H4 (cell line): ENCODE measurements at regions not wholly inside any gene's neighbourhood (a gene's known extent, or its start where the extent isn't known, plus 50 kb on each side); places are given as distances from the start of the nearest gene placed in this dataset.
"Not testable (repeated sequence)": the region's sequence is repeated elsewhere in the genome, so short reads cannot be mapped to it uniquely, and the experiment has no call there.

Source experiments
- DNase-seq: peaks from one replicate; pipeline ENCODE4 v3.0.0-alpha.2; 2015; ENCODE audit warnings: low spot score

DNA sequence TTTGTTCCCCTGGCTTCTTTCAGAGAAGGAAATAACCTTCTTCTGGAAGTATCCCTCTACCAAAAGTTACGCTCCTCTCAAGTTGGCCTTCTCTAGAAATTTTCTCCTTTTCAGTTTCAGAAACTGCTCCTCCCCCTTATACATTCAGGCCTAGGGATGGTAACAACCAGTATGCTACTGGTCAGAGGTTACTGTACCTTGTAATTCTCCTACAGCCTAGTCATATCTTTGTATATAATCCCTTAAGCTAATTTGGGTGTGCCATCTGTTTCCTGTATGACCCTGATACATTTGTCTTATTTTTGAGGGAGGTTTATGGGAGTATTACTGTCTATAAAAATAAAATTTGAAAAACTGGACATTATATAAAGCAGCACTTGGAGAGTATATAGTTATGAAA is 98.0 kb upstream of the NOTCH2NLA start:
- not testable (repeated sequence) for DNase-seq

DNA sequence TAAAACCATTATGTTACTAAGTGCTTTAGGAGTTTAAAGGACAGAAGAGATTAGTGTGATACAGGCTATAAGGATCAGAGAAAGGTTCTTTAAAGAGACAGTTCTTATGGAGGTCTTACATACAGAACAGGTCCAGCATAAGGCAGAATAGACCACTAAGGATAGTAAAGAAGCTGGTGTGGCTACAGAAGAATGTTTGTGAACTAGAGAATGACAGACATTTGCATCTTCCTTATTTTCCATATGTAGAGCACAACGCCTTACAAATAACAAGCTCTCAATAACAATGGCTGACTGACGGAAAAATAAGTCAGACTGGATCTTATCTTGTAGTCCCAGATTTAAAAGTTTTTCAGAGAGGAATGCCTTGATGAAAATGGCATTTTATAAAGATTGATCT is 95.6 kb upstream of the NOTCH2NLA start:
- not testable (repeated sequence) for DNase-seq

DNA sequence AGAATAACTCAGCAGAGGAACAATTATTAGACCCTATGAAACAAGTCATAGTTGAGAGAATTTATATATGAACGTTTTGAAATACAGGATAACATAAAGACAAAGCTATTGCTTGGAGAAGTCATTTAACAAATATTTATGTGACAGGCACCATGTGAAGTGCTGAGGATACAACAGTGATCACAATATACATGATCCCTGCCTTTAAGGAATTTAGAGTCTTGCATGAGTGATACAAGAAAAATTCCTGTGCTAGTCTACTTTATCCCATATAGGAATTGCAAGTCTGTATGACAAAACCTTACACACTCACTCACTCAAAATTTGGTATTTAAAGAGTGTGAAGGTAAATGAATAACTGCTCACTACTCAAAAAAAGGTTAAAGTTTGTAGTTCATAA is 94.5 kb upstream of the NOTCH2NLA start:
- DNase-seq = not testable (repeated sequence)

DNA sequence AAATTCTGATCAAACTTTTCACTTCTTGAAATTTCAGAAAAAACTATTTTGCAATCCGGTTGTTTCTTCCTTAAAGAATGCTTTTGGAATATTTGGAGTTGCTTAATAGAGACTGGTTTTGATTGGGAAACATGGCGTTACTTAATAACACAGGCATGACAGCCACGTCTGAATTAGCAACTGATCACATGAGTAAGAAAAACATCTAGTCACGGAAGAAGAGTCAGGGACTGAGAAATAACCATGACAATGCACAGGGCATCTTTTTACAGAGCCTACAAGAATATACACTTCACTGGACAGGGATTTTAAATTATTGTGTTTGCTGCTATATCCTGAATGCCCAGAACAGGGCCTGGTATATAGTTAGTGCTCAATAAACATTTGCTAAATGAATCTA is 94.1 kb upstream of the NOTCH2NLA start:
- not testable (repeated sequence) for DNase-seq

DNA sequence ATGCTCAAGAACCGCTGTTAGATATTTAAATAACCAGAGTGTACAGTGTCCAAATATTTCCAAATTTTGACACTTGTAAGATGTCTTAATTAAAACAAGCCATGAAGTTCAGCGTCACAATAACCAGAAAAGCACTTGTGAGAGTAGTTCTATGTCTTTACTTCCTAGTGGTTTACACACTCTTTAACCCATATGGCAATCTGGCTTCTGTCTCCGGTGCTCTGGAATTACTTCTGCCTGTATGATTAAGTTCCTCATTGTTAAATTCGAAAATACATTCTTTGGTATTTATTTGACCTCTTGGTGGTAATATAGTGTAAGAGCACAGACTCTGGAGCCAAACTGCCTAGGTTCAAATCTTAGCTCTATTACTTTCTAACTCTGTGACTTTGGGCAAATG is 89.9 kb upstream of the NOTCH2NLA start:
- DNase-seq = not testable (repeated sequence)

DNA sequence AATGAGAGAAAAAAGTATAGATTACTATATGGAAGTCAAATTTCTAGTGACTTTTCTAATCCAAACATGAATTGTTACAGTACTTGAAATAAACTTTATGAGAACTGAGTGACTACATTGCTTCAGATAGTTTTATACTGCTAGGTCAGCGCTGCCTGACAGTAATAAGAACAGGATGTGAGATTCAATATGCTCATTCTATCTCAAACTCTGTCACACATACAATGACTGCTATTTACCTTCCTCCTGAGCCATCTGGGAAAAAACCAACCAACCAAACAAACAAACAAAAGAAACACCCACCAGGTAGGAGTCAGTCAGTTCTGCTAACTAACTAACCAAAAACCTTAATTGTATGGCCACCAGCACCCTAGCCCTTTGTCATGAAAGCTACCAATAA is 89.0 kb upstream of the NOTCH2NLA start:
- DNase-seq = not testable (repeated sequence)

DNA sequence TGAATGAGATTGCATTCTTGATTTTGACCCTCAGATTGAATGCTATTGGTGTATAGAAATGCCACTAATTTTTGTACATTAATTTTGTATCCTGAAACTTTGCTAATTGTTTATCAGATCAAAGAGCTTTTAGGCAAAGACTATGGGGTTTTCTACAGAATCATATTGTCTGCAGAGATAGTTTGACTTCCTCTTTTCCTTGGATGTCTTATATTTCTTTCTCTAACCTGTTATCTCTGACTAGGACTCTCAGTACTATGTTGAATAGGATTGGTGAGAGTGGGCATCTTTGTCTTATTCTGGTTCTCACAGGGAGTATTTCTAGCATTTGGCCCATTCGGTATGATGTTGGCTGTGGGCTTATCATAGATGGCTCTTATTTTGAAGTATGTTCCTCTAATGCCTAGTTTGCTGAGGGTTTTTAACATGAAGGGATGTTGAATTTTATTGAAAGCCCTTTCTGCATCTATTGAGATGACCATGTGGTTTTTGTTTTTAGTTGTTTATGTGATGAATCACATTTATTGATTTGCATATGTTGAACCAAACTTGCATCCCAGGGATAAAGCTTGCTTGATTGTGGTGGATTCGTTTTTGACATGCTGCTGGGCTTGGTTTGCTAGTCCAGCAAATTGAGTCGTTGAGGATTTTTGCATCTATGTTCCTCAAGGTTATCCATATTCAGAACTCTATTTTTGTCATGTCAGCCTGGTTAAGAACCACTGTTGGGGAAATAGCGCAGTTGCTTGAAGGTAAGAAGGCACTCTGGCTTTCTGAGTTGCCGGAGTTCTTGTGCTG is 85.8 kb upstream of the NOTCH2NLA start:
- not testable (repeated sequence) for DNase-seq

DNA sequence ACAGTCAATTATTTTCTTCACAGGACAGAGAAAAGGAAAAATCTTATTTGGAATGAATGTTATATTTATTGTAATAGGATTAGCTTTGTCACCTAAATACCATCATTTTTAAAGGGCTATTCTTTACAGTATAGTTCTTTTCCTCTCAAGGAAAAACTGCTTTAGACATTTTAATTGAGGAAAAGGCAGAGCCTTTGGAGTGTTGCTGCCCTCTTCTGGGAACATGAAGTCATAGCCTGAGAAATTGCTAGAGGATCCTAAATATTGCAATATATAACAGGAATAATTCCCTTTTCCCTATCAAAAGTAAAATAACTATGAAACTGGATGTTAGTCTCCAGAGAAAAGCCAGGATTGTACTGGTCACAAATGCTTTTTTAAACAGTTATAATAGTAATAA is 81.8 kb upstream of the NOTCH2NLA start:
- not testable (repeated sequence) for DNase-seq

DNA sequence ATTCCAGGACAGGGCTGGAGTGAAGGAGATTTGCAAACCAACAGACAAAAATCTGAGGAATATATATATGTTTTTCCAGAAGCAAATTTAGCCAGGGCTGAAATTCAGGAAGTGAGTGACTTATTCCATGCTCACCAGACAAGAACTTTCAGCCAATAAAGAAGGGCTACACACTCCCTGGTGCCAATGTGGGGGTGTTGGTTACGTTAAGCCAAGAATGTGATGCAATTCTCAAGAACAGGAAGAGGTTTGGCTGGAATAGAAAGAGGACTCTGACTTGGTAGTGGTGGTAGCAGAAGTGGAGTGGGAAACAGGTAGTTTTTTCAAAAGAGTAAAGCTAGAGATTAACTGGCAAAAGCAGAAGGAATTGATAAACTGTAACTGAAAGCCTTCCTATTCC is 80.6 kb upstream of the NOTCH2NLA start:
- DNase-seq = not testable (repeated sequence)

DNA sequence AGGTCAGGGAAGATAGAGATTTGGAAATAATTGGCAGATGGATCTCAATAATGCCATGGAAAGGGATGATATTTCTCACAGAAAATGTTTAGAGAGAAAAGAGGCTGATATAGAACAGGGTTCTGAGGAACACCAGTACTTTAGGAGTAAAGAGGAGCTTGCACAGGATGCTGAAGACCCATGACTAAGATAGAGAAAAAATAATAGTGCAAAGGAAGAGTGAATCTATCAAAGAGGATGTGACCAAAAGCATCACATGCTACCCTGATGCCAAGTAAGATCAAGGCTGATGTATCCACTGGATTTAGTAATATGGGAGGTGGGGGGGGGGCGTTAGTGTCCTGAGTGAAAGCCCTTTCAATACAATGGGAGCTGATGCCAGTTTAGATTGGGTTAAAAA is 80.1 kb upstream of the NOTCH2NLA start:
- DNase-seq = not testable (repeated sequence)

DNA sequence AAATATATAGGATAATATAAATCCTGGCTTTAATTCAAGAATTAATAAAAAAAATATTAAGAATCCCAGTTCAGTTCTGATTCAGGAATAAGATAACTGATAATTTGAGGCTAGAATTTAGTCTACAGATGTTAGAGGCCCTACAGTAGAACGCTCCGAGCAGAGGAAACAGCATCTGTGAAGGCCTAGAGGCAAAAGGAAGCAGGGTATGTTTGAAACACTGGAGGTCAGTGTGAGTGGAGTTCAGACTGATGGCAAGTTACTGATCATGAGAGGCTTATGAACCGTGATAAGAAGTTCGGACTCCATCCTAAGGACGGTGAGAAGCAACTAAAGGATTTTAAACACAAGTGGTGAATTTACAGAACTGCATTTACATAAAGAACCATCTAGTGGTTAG is 79.3 kb upstream of the NOTCH2NLA start:
- DNase-seq = not testable (repeated sequence)

DNA sequence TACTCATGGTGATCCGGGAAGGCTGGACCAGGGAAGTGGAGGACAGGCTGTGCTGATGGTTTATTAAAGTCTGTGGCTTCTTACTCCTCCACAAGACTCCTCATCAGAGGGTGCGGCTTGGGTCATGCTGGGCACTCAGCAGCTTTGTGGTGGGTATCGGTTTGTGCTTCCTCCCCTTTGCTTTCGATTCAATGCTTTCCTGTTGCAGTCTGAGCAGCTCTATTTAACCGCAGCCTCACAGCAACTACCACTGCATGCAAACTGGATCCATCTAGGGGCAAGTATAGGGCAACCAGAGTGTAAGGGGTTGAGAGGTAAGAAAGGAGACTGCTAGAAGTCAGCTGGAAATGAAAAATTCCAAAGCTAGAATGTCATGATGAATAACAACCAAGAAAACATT is 78.8 kb upstream of the NOTCH2NLA start:
- DNase-seq = not testable (repeated sequence)

DNA sequence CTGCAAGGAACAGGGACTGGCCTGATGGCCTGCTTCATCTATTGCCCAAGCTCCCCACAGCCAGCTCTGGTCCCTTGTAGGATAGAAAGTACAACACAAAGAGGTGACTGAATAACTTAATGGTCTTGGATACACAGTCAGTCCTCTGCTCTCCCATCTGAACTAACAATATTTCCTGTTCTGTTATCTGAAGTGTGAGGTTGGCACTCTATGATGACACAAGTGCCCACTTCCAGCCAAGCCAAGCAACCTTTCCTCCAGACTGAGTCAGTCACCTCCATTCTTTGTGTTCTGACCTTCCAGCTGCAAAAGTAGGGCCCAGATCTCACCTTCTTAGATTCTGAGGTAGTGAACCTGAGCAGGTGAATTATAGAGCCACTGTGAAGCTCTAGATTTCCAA is 77.8 kb upstream of the NOTCH2NLA start:
- DNase-seq = not testable (repeated sequence)

DNA sequence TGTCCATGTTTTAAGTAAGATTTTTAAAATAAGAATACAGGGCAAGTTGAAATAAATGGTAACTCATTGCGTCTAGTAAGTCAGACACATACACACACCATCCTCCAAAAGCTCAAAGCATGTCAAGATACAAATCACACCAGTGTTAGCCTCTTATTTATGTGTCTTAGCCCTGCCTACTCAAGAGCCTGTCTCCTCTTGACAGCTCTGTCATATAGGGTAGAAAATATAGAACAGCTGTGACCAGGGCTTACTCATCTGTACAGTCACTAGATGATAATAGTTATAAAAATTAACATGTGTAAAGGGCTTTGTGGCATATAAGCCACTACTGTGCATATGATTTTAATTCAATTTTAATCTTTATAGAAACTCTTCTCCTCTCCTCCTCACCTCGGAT is 76.6 kb upstream of the NOTCH2NLA start:
- DNase-seq = not testable (repeated sequence)

DNA sequence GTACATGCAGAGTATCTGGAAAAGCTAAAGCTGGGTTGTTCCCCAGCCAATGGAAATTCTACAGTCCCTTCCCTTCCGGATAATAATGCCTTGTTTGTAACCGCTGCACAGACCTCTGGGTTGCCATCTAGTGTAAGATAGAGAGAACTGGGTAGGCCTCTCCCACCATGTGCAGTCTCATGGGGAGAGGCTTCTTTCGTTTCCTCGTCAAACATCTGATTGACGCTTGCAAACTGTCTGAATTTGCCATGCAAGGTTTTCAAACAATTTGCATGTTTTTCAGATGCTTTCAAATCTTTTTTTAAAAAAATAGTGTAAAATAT is 69.7 kb upstream of the NOTCH2NLA start:
- DNase-seq = not testable (repeated sequence)

DNA sequence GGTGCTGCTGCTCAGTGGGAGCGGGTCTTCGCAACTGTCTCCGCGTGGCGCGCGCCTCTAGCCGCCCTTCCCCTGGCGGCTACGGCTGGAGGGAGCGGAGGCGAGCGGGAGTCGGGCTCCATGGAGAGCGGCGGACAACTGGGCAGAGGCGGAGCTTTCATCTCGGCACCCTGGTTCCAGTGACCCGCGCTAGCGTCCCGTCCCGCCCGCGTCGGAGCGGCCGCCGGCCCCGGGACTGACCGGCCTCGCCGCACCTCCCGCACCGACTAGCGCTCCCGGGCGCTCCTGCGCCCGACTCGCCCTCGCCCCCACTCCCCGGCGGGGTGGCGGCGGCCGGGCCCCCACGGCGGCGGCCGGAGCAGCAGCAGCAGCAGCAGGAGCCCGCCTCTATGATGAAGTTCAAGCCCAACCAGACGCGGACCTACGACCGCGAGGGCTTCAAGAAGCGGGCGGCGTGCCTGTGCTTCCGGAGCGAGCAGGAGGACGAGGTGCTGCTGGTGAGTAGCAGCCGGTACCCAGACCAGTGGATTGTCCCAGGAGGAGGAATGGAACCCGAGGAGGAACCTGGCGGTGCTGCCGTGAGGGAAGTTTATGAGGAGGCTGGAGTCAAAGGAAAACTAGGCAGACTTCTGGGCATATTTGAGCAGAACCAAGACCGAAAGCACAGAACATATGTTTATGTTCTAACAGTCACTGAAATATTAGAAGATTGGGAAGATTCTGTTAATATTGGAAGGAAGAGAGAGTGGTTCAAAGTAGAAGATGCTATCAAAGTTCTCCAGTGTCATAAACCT is 69.2 kb upstream of the NOTCH2NLA start:
- DNase-seq = not testable (repeated sequence)

DNA sequence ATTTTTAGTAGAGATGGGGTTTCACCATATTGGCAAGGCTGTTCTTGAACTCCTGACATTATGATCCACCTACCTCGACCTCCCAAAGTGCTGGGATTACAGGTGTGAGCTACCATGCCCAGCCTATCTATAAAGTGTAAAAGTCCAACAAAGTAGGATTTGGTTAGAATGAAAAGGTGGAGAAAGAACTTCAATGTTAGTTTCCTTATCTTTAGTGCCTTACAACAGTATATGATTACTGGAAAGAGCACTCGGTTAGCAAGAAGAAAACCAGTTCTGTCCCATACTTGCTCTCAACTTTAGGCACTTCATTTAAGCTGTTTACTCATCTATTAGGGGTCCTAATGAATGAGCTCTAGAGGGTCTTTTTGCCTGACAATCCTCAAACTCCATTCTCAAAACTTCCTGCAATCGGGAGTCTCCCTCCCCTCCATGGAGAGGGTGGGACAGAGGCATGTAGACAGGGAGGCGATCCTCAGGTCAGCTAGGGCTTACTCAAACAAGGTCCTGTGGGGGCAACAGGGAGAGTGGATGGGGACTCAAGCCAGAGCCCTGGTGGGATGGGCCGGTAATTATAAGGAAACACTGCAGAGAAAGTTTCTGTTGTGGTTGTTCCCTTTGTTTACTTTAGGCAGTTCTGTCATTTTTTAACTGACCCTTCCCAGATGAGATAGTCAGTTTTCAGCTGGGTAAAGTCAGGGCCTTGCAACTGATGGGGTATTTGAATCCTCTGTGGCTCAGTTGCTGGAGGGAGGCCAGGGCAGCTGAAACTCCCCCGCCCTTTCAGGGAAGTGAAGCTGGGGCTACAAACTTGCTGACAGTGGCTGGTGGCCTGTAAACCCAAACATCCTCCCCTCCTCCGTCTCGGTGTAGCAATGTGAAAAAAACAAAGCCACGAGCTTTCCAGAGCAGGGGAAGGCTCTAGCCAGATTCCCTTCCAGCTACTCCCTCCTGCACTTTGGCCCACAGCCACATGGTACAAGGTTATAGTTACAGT is 64.4 kb upstream of the NOTCH2NLA start:
- not testable (repeated sequence) for DNase-seq

DNA sequence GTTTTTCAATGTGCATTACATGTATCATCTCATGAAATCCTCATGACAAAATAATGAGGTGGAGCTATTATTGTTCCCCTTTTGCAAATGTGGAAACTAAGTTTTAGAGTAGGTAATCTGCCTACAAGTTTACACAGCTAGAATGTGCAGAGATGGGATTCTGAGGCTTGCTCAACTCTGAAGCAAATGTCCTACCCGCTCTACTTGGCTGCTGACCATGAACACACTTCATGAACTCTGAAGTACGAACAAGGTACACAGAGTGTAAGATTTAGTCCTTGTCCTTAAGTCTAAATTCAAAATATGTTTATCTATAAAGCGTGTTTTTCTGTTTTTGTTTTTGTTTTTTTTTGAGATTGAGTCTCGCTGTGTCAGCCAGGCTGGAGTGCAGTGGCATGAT is 63.6 kb upstream of the NOTCH2NLA start:
- DNase-seq = not testable (repeated sequence)

DNA sequence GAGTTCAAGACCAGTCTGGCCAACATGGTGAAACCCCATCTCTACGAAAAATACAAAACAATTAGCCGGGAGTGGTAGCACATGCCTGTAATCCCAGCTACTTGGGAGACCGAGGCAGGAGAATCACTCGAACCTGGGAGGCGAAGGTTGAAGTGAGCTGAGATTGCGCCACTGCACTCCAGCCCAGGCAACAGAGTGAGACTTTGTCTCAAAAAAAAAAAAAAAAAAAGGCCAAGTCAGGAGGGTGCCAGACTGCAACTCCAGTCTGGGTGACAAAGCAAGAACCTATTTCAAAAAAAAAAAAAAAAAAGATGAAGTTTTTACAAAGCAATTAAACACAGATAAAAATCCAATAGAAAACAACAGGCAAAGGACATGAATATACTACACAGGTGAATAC is 59.1 kb upstream of the NOTCH2NLA start:
- DNase-seq = not testable (repeated sequence)

DNA sequence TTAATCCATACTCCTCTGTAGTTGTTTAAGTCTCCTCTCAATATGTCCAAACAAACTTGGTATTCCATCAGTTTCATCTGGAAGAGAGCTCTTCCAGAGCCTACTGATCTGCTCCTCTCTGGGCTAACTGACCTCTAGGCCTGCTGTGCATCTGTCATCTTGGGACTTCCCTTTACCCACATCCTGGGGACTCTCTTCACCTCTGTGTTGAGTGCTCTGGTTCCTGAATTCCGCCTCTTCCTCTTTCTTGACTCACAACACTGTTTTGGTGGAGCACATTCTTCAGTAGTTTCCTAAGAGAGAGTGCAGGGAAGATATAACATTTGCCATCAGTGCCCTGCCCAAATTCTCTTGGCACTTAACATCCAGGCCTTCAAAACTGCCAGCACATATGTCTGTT is 55.9 kb upstream of the NOTCH2NLA start:
- DNase-seq = not testable (repeated sequence)

DNA sequence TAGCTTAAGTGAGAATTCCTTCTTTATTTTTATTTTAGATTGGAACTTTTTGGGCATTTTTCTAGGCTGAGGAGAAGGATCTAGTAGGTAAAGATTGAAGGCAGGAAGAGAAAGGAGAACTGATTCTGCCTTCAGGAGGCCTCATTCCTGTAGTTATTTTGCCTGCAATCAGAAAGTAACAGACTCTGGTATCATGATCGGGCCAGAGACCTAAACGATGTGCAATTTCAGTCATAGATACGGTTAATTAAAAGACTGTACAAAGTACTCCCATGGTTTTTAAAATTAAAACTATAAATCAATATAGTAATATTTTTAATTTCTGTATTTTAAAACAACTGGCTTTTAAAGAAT is 54.7 kb upstream of the NOTCH2NLA start:
- not testable (repeated sequence) for DNase-seq
